DOHH2 (cell line): ENCODE measurements at regions not wholly inside any gene's neighbourhood (a gene's known extent, or its start where the extent isn't known, plus 50 kb on each side); places are given as distances from the start of the nearest gene placed in this dataset.

Experiments
- EZH2phosphoT487 ChIP-seq: fragments of 200-600 bp; sonication (generic); IDR thresholded peaks from 2 replicates; pipeline ENCODE4 v1.6.1; 2017; ENCODE audit warnings: borderline replicate concordance, mild to moderate bottlenecking, antibody characterized with exemption, low read length, moderate library complexity, mixed read lengths
- TF ChIP-seq, protein P1 (sequence below): fragments of 200-600 bp; sonication (generic); IDR thresholded peaks from one replicate; pipeline ENCODE4 v1.5.1; 2014; ENCODE audit warnings: antibody characterized with exemption, mild to moderate bottlenecking, low read depth, low read length; ENCODE audit not compliant: poor library complexity, severe bottlenecking

DNA sequence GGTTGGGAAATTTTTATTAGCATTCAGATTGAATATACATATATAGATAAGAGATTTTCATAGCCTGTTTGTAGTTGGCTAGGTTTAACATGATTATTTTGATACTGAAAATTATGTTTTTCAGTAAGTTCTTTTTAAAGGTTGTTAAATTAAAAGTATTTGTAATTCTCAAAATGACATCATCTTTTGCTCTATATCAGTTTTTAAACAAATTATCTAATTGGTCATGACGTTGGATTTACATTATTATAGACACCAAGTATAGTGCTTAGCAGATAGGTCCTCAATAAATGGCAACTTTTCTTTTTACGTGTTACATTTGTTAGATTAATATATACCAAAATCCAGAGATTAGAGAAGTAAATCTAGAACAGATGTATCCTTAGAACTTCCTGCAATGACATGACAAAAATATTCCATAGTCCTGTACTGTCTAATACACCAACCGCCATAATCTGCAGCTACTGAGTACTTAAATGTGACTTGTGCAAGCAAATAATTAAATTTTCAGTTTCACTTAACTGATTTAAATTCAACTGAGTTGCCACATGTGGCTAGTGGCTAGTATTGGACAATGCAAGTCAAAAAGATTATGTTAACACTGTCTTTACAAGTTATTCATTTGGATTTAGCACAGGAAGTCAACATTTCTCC lies 1613.1 kb upstream of the TENM3 start:
- TF ChIP-seq, protein P1, sequence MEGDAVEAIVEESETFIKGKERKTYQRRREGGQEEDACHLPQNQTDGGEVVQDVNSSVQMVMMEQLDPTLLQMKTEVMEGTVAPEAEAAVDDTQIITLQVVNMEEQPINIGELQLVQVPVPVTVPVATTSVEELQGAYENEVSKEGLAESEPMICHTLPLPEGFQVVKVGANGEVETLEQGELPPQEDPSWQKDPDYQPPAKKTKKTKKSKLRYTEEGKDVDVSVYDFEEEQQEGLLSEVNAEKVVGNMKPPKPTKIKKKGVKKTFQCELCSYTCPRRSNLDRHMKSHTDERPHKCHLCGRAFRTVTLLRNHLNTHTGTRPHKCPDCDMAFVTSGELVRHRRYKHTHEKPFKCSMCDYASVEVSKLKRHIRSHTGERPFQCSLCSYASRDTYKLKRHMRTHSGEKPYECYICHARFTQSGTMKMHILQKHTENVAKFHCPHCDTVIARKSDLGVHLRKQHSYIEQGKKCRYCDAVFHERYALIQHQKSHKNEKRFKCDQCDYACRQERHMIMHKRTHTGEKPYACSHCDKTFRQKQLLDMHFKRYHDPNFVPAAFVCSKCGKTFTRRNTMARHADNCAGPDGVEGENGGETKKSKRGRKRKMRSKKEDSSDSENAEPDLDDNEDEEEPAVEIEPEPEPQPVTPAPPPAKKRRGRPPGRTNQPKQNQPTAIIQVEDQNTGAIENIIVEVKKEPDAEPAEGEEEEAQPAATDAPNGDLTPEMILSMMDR: no peak
- TF ChIP-seq EZH2phosphoT487: no peak
